PC-9 (cell line): ENCODE measurements at regions not wholly inside any gene's neighbourhood (a gene's known extent, or its start where the extent isn't known, plus 50 kb on each side); places are given as distances from the start of the nearest gene placed in this dataset.

Source experiments
- BruUV-seq: library from RNA; stranded (reverse); fragments of 400-500 nt; replicated peaks from 2 replicates; lab custom pipeline; 2021; lab: Mats Ljungman, UMichigan
- CTCF ChIA-PET: fragments of 300-600 bp; sonication (Branson Sonifier 250); formaldehyde crosslinking; loops from one replicate; lab custom pipeline; 2022; ENCODE audit warnings: antibody characterized with exemption; lab: Charles Lee
- POLR2A ChIA-PET: fragments of 300-600 bp; sonication (Branson Sonifier 250); formaldehyde crosslinking; loops from one replicate; lab custom pipeline; 2022; ENCODE audit warnings: antibody characterized with exemption; ENCODE audit not compliant: unreplicated experiment; lab: Charles Lee
- DNase-seq, 2 experiments: peaks; one replicate each; pipeline versions ENCODE4 v3.0.0 to v3.0.0-alpha.2; 2015 to 2022; ENCODE audit warnings: mixed read lengths in 1 of 2
- H2AFZ ChIP-seq: fragments of 200-600 bp; sonication (generic); 2 replicates; pipeline ENCODE4 v1.8.1; 2017; ENCODE audit warnings: antibody characterized with exemption
- H3F3A ChIP-seq: fragments of 200-600 bp; sonication (generic); 2 replicates; pipeline ENCODE4 v1.8.1; 2017; ENCODE audit warnings: antibody characterized with exemption, mild to moderate bottlenecking, low read depth; ENCODE audit not compliant: insufficient read depth
- H3K27ac ChIP-seq: fragments of 200-600 bp; sonication (generic); 2 replicates; pipeline ENCODE4 v1.6.1; 2016; ENCODE audit warnings: mixed run types
- H3K27me3 ChIP-seq: fragments of 200-600 bp; sonication (generic); 2 replicates; pipeline ENCODE4 v1.6.1; 2016; ENCODE audit warnings: low read depth, mixed run types; ENCODE audit not compliant: insufficient read depth
- H3K36me3 ChIP-seq: fragments of 200-600 bp; sonication (generic); 2 replicates; pipeline ENCODE4 v1.6.1; 2016; ENCODE audit warnings: low read depth, mixed run types
- H3K4me1 ChIP-seq: fragments of 200-600 bp; sonication (generic); replicated peaks from 2 replicates; pipeline ENCODE4 v1.6.1; 2016; ENCODE audit warnings: mixed run types; ENCODE audit not compliant: insufficient read depth
- H3K4me2 ChIP-seq: fragments of 200-600 bp; sonication (generic); 2 replicates; pipeline ENCODE4 v1.6.1; 2017; ENCODE audit warnings: mixed run types
- H3K4me3 ChIP-seq: fragments of 200-600 bp; sonication (generic); 2 replicates; pipeline ENCODE4 v1.6.1; 2016; ENCODE audit warnings: mixed run types
- H3K79me2 ChIP-seq: fragments of 200-600 bp; sonication (generic); 2 replicates; pipeline ENCODE4 v1.6.1; 2017; ENCODE audit warnings: low read depth, mixed run types
- H3K9me2 ChIP-seq: fragments of 200-600 bp; sonication (generic); 2 replicates; pipeline ENCODE4 v1.8.1; 2017; ENCODE audit warnings: mild to moderate bottlenecking; ENCODE audit not compliant: insufficient read depth
- H3K9me3 ChIP-seq: fragments of 200-600 bp; sonication (generic); 2 replicates; pipeline ENCODE4 v1.8.1; 2016; ENCODE audit warnings: low read depth; ENCODE audit not compliant: insufficient read depth
- H4K20me1 ChIP-seq: fragments of 200-600 bp; sonication (generic); 2 replicates; pipeline ENCODE4 v1.8.1; 2017; ENCODE audit not compliant: insufficient read depth
- EZH2 ChIP-seq: fragments of 200-600 bp; sonication (generic); IDR thresholded peaks from 2 replicates; pipeline ENCODE4 v1.8.0; 2017; ENCODE audit warnings: antibody characterized with exemption, low read depth
- intact Hi-C: fragments of 100-400 bp; cut with micrococcal nuclease; formaldehyde crosslinking; loops from one replicate; pipeline ENCODE4 v1.10.0; 2022; ENCODE audit not compliant: unreplicated experiment
- TF ChIP-seq, protein P1 (sequence below): fragments of 200-600 bp; sonication (generic); conservative IDR thresholded peaks from 2 replicates; pipeline ENCODE4 v1.6.1; 2017; ENCODE audit warnings: mixed run types, antibody characterized with exemption, mild to moderate bottlenecking, moderate library complexity

DNA sequence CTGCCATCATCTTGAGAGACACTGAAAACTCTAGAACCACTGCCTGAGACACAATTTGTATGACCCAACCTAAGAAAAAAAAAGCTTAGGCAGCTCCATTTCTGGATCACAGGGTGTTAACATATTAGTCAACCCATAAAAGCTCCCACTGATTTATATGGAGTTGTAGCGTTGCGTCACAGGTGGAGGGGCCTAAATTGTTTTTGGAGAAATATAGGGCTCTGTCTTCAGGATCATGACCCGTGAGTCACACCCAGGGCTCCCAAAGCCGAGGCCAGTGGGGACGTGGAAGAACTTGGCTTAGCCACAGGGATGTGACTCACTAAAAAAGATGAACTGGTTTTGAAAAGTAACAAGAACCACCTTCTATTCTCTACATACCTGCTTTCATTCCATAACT lies 116.5 kb upstream of the BMP2 start:
- Histone ChIP-seq H3K4me1 (peaks cover 17% of the 10 kb centered on the region), H3K4me3 (no peak overlapping the region), H3K27ac (peak overlapping the region; percentile 65; the same call in 1 of the 2 replicates), H3K9me2 (no peaks in the 10 kb centered on the region), H4K20me1 (no peaks in the 10 kb centered on the region), H3K36me3 (no peaks in the 10 kb centered on the region), H3F3A (peaks cover 13% of the 10 kb centered on the region; the same call in 1 of the 2 replicates), H3K79me2 (no peaks in the 10 kb centered on the region), H2AFZ (no peak overlapping the region), H3K9me3 (no peaks in the 10 kb centered on the region), H3K4me2 (peak overlapping the region; percentile 30; the same call in 1 of the 2 replicates), H3K27me3 (no peaks in the 10 kb centered on the region)
- intact Hi-C loops: no loop called here
- CTCF ChIA-PET: no interaction called here
- POLR2A ChIA-PET: no interaction called here
- DNase-seq: peak in 1 of 2 experiments; percentile 70
- TF ChIP-seq, protein P1, sequence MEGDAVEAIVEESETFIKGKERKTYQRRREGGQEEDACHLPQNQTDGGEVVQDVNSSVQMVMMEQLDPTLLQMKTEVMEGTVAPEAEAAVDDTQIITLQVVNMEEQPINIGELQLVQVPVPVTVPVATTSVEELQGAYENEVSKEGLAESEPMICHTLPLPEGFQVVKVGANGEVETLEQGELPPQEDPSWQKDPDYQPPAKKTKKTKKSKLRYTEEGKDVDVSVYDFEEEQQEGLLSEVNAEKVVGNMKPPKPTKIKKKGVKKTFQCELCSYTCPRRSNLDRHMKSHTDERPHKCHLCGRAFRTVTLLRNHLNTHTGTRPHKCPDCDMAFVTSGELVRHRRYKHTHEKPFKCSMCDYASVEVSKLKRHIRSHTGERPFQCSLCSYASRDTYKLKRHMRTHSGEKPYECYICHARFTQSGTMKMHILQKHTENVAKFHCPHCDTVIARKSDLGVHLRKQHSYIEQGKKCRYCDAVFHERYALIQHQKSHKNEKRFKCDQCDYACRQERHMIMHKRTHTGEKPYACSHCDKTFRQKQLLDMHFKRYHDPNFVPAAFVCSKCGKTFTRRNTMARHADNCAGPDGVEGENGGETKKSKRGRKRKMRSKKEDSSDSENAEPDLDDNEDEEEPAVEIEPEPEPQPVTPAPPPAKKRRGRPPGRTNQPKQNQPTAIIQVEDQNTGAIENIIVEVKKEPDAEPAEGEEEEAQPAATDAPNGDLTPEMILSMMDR: no peak
- TF ChIP-seq EZH2: no peak
- BruUV-seq: no TSS peak

DNA sequence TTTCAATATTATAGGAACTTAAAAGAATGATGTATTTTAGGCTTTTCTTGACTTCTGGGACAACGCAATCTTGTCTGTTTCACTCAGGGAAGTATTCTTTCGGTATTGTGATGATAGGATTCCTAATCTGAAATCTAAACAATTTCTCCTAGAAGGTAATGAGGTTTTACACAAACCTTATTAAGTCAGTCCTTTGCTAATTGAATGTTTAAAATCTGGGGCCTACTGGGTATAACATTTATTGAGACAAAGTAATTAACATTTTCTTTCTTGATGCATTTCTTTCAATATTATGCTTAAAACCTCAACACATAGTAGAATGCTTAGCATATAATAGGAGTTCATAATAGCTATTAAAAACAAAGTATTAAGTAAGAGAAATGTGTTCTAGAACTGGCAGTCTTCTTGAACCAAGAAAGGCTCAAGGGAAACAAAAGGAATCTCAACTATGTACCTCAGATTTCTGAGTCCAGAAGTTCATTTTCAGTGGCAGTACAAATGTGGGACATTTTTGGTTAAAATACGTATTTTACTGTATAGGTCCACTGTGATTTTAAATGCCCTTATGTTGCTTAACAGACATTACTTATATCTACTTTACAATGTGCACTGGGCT lies 121.4 kb upstream of the BMP2 start:
- no TSS peak for BruUV-seq
- no peaks in the 10 kb centered on the region for H3K9me2 ChIP-seq
- no peaks in the 10 kb centered on the region for H4K20me1 ChIP-seq
- ChIA-PET CTCF (no interaction called here), POLR2A (no interaction called here)
- intact Hi-C loops: no loop called here
- no peak for DNase-seq
- H3K4me3 ChIP-seq: no peak overlapping the region
- H3K4me2 ChIP-seq: no peak overlapping the region
- H3K27ac ChIP-seq: no peak overlapping the region
- H3F3A ChIP-seq: 0 out of 2 replicates have a peak, but pooled peaks cover 4% of the 10 kb centered on the region
- H3K9me3 ChIP-seq: no peaks in the 10 kb centered on the region; the same call in 1 of the 2 replicates
- no peaks in the 10 kb centered on the region for H3K27me3 ChIP-seq
- peaks cover 8% of the 10 kb centered on the region; the same call in 1 of the 2 replicates for H3K4me1 ChIP-seq
- no peaks in the 10 kb centered on the region for H3K79me2 ChIP-seq
- no peak for TF ChIP-seq EZH2
- TF ChIP-seq, protein P1: no peak
- no peaks in the 10 kb centered on the region for H3K36me3 ChIP-seq
- H2AFZ ChIP-seq: no peak overlapping the region

DNA sequence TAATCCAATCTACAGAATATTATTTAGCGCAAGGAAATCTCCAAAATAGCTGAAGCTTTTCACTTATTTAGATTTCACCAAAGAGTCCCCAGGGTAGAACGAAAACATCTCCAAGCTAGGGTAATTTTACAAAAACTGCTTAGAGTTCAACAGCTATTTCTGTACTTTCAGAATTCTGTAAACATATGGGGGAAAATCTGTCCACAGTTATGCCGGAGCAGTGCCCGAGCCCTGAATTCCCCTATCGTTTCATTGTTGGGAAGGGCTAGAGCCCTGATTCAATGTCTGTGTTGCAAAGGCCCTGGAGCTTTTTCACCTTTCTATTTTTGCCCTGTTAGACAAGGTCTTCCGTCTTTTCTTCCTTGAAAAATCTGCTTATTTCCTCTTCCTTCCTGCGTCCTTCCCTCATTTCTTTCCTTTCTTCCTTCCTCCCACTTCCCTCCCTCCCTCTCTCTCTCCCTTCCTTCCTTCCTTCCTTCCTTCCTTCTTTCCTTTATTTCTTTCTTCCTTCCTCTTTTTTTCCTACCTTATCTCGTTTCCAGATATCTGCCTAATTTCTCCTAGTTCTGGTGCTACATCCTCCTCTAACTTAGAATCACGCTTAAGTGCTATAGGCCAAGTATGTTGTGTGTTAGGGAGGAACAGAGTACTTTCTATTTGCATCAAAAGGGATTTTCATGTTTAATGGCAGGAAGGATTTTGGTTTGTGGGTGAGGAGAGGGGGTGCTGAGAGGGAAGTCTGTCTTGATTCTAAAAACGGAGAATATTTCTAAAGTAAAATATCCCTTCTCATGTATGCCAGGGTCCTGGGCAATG lies 122.5 kb upstream of the BMP2 start:
- no peak for DNase-seq
- CTCF ChIA-PET: no interaction called here
- BruUV-seq: no TSS peak
- POLR2A ChIA-PET: no interaction called here
- H3K9me3 ChIP-seq: no peaks in the 10 kb centered on the region; the same call in 1 of the 2 replicates
- no peaks in the 10 kb centered on the region for H3K27me3 ChIP-seq
- H3K4me3 ChIP-seq: no peak overlapping the region
- no peaks in the 10 kb centered on the region for H4K20me1 ChIP-seq
- H3K79me2 ChIP-seq: no peaks in the 10 kb centered on the region
- no peaks in the 10 kb centered on the region for H3F3A ChIP-seq
- no peaks in the 10 kb centered on the region for H3K4me1 ChIP-seq
- TF ChIP-seq, protein P1: no peak
- TF ChIP-seq EZH2: no peak
- H2AFZ ChIP-seq: peak overlapping the region; percentile 63; the same call in 1 of the 2 replicates
- intact Hi-C loops: no loop called here
- H3K36me3 ChIP-seq: no peaks in the 10 kb centered on the region
- no peak overlapping the region for H3K27ac ChIP-seq
- H3K9me2 ChIP-seq: no peaks in the 10 kb centered on the region
- no peak overlapping the region for H3K4me2 ChIP-seq
